ENCODE measurements at regions not wholly inside any gene's neighbourhood (a gene's known extent, or its start where the extent isn't known, plus 50 kb on each side); places are given as distances from the start of the nearest gene placed in this dataset.

GRCh38 chr5:104751969-104752368 is 1189.4 kb upstream of the NUDT12 start:
- Histone ChIP-seq H3K27ac (no peak overlapping the region), H3K9me3 (no peaks in the 10 kb centered on the region), H3K36me3 (no peaks in the 10 kb centered on the region), H3K27me3 (no peaks in the 10 kb centered on the region), H3K4me3 (no peak overlapping the region), H3K4me1 (no peaks in the 10 kb centered on the region)
- intact Hi-C loops (cut with DNase I): no loop called here
- no peak for TF ChIP-seq CTCF (IDR thresholded peaks at IDR 0.05)
- DNase-seq (ENCODE audit: low spot score in 2 of 2): no peak

GRCh38 chr5:104739905-104740304 is 1177.3 kb upstream of the NUDT12 start:
- Histone ChIP-seq H3K27ac (no peak overlapping the region), H3K36me3 (no peaks in the 10 kb centered on the region), H3K9me3 (no peaks in the 10 kb centered on the region), H3K4me1 (no peaks in the 10 kb centered on the region), H3K27me3 (no peaks in the 10 kb centered on the region), H3K4me3 (no peak overlapping the region)
- no peak for DNase-seq (ENCODE audit: low spot score in 2 of 2)
- intact Hi-C loops (cut with DNase I): no loop called here
- no peak for TF ChIP-seq CTCF (IDR thresholded peaks at IDR 0.05)

GRCh38 chr5:104739503-104739902 is 1176.9 kb upstream of the NUDT12 start:
- TF ChIP-seq CTCF (IDR thresholded peaks at IDR 0.05): no peak
- no peak for DNase-seq (ENCODE audit: low spot score in 2 of 2)
- intact Hi-C loops (cut with DNase I): no loop called here
- Histone ChIP-seq H3K27ac (no peak overlapping the region), H3K36me3 (no peaks in the 10 kb centered on the region), H3K27me3 (no peaks in the 10 kb centered on the region), H3K9me3 (no peaks in the 10 kb centered on the region), H3K4me1 (no peaks in the 10 kb centered on the region), H3K4me3 (no peak overlapping the region)

- no peaks in the 10 kb centered on the region for H3K9me3 ChIP-seq
- no peaks in the 10 kb centered on the region for H3K36me3 ChIP-seq
- TF ChIP-seq CTCF (IDR thresholded peaks at IDR 0.05): no peak
- no peak overlapping the region for H3K4me3 ChIP-seq
- H3K27me3 ChIP-seq: no peaks in the 10 kb centered on the region
- intact Hi-C loops (cut with DNase I): no loop called here
- H3K4me1 ChIP-seq: no peaks in the 10 kb centered on the region
- no peak overlapping the region for H3K27ac ChIP-seq
- DNase-seq (ENCODE audit: low spot score in 2 of 2): no peak
Observed at GRCh38 chr5:104736073-104736472, 1173.5 kb upstream of the NUDT12 start.

GRCh38 chr5:104734046-104734445 is 1171.5 kb upstream of the NUDT12 start:
- no peak for TF ChIP-seq CTCF (IDR thresholded peaks at IDR 0.05)
- H3K27ac ChIP-seq: no peak overlapping the region

GRCh38 chr5:104733063-104733669 is 1170.6 kb upstream of the NUDT12 start:
- no peak for DNase-seq (ENCODE audit: low spot score in 2 of 2)
- Histone ChIP-seq H3K27me3 (no peaks in the 10 kb centered on the region), H3K9me3 (no peaks in the 10 kb centered on the region), H3K4me3 (no peak overlapping the region), H3K4me1 (no peaks in the 10 kb centered on the region), H3K27ac (no peak overlapping the region), H3K36me3 (no peaks in the 10 kb centered on the region)
- intact Hi-C loops (cut with DNase I): no loop called here
- no peak for TF ChIP-seq CTCF (IDR thresholded peaks at IDR 0.05)

More at GRCh38 chr5:104734046-104734445, 1171.5 kb upstream of the NUDT12 start:
- Histone ChIP-seq H3K9me3 (no peaks in the 10 kb centered on the region), H3K27me3 (no peaks in the 10 kb centered on the region), H3K4me1 (no peaks in the 10 kb centered on the region), H3K36me3 (no peaks in the 10 kb centered on the region), H3K4me3 (no peak overlapping the region)
- DNase-seq (ENCODE audit: low spot score in 2 of 2): no peak
- intact Hi-C loops (cut with DNase I): no loop called here

Data from ascending aorta (tissue), 2 donors.